HAP-1 (cell line): ENCODE measurements at regions not wholly inside any gene's neighbourhood (a gene's known extent, or its start where the extent isn't known, plus 50 kb on each side); places are given as distances from the start of the nearest gene placed in this dataset.

Experiments used
- DNase-seq, 2 experiments: peaks; one replicate each; pipeline ENCODE4 v3.0.0-alpha.2; 2016 to 2020; ENCODE audit warnings: low spot score in 2 of 2
- H3K27me3 ChIP-seq: fragments of 250-450 bp; sonication (Bioruptor Pico); 2 replicates; pipeline ENCODE4 v1.5.1; 2020; ENCODE audit warnings: low read depth, mild to moderate bottlenecking, moderate library complexity
- H3K36me3 ChIP-seq: fragments of 250-450 bp; sonication (Bioruptor Pico); replicated peaks from 2 replicates; pipeline ENCODE4 v1.5.1; 2020; ENCODE audit warnings: mild to moderate bottlenecking
- H3K4me1 ChIP-seq: fragments of 250-450 bp; sonication (Bioruptor Pico); 2 replicates; pipeline ENCODE4 v1.5.1; 2020; ENCODE audit warnings: mild to moderate bottlenecking
- H3K4me3 ChIP-seq: fragments of 250-450 bp; sonication (Bioruptor Pico); 2 replicates; pipeline ENCODE4 v1.5.1; 2020; ENCODE audit warnings: mild to moderate bottlenecking, moderate library complexity
- H3K9me3 ChIP-seq: fragments of 250-450 bp; sonication (Bioruptor Pico); 2 replicates; pipeline ENCODE4 v1.5.1; 2020; ENCODE audit warnings: mild to moderate bottlenecking, moderate library complexity
- in situ Hi-C: fragments of 300-500 bp; cut with MboI; formaldehyde crosslinking; loops from 3 replicates; pipeline ENCODE4 v1.14.3; 2020; ENCODE audit warnings: low sequenced_read_pairs, inconsistent platforms, mixed read lengths

DNA sequence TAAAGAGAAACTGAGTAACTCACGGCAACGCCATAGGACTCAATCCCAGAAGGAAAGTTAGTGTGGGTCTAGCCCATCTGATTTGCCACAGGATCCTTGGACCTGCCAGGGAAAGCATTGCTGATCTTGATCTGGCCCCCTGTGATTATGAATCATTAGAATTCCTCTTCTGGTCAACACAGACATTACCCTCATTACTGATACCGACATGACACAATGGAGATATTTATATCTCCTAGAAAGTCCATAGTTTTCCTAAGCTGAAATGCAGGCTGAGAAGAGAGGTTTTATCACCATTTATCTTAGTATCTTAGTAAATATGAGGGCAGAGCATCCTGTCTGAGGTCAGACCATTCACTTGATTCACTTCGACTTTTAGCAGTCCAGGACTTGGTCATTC is 75.5 kb upstream of the CCDC68 start:
- no peaks in the 10 kb centered on the region for H3K27me3 ChIP-seq
- no peaks in the 10 kb centered on the region for H3K36me3 ChIP-seq
- H3K4me3 ChIP-seq, result no peak overlapping the region
- H3K4me1 ChIP-seq, result peaks cover 9% of the 10 kb centered on the region
- H3K9me3 ChIP-seq, result no peaks in the 10 kb centered on the region
- DNase-seq, result no peak
- in situ Hi-C loops, result no loop called here

DNA sequence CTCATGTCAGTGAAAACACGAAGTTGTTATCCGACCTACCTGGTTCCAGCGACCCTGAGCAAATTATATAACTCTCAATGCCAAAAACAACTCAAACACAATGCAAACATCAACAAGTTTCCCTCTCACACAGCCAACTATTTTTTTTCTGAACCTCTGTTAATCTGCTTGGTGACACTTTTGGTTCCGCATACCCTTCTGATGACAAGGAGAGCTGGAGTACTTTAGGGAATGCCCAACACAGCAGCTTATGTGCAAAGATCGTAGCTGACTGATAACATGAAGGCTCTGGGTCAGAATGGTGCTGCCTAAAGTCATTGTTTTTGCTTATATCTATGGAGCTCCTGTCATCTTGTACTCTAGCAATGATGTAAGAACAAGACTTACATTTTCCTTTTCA is 72.7 kb upstream of the CCDC68 start:
- H3K4me3 ChIP-seq, result no peak overlapping the region
- no peaks in the 10 kb centered on the region for H3K36me3 ChIP-seq
- H3K9me3 ChIP-seq, result no peaks in the 10 kb centered on the region
- no peak for DNase-seq
- H3K4me1 ChIP-seq, result peaks cover 9% of the 10 kb centered on the region
- H3K27me3 ChIP-seq, result no peaks in the 10 kb centered on the region
- in situ Hi-C loops, result no loop called here

- no peaks in the 10 kb centered on the region for H3K36me3 ChIP-seq
- H3K4me1 ChIP-seq, result peaks cover 11% of the 10 kb centered on the region
- in situ Hi-C loops, result no loop called here
- no peak overlapping the region for H3K4me3 ChIP-seq
- no peaks in the 10 kb centered on the region for H3K9me3 ChIP-seq
- H3K27me3 ChIP-seq, result no peaks in the 10 kb centered on the region
- DNase-seq, result no peak
Observed at GRCh38 chr18:55031576-55031975, 72.3 kb upstream of the CCDC68 start.

GRCh38 chr18:55031164-55031563 is 71.9 kb upstream of the CCDC68 start:
- no peak for DNase-seq
- Histone ChIP-seq H3K4me1 (peaks cover 11% of the 10 kb centered on the region), H3K27me3 (no peaks in the 10 kb centered on the region), H3K4me3 (no peak overlapping the region), H3K36me3 (no peaks in the 10 kb centered on the region), H3K9me3 (no peaks in the 10 kb centered on the region)
- in situ Hi-C loops, result no loop called here

DNA sequence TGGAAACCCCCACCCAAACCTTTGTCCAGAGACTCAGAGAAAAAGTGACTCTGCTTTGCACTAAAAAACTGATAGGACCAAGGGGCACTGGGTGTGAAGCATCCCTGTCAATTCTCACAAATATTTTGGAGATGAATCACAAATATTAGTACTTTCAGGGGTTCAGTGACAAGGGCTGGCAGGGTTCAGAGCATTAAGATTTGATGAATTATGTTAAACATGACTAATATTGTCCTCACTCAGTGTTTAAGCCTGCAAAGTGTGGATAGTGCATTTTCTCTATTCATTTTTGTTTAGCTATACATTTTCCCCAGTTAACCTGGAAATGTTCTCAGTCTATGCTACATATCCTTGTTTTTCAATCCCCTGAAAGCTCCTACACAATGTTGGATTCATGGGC is 65.3 kb upstream of the CCDC68 start:
- no peaks in the 10 kb centered on the region for H3K36me3 ChIP-seq
- H3K9me3 ChIP-seq, result no peaks in the 10 kb centered on the region
- in situ Hi-C loops, result no loop called here
- 0 out of 2 replicates have a peak, but pooled peaks cover 2% of the 10 kb centered on the region for H3K4me1 ChIP-seq
- DNase-seq, result no peak
- no peaks in the 10 kb centered on the region for H3K27me3 ChIP-seq
- no peak overlapping the region for H3K4me3 ChIP-seq

DNA sequence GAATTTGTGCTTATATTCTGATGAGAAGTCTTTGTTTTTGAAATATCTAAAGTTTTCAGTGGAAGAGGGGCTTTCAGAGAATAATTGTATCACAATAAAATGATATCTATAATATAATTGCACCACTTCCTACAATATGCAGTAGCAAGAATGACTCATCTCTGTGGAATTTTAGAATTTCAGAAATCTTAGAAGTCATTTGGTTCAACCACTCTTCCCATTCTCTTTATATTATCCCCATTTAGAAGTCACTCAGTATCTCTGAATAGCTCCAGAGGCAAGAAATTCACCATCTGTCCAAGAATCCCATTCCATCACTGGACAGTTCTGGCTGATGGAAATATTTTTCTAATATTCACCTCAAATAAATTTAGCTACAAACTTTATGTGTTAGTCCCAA is 59.3 kb upstream of the CCDC68 start:
- DNase-seq, result no peak
- no peaks in the 10 kb centered on the region for H3K27me3 ChIP-seq

GRCh38 chr18:55014095-55014494 is 54.8 kb upstream of the CCDC68 start:
- Histone ChIP-seq H3K9me3 (no peaks in the 10 kb centered on the region), H3K36me3 (no peaks in the 10 kb centered on the region), H3K4me1 (no peaks in the 10 kb centered on the region), H3K27me3 (no peaks in the 10 kb centered on the region), H3K4me3 (no peak overlapping the region)
- no peak for DNase-seq
- in situ Hi-C loops, result no loop called here

More for the DNA sequence above, 59.3 kb upstream of the CCDC68 start:
- no peaks in the 10 kb centered on the region for H3K4me1 ChIP-seq
- no peaks in the 10 kb centered on the region for H3K9me3 ChIP-seq
- no peak overlapping the region for H3K4me3 ChIP-seq
- H3K36me3 ChIP-seq, result no peaks in the 10 kb centered on the region
- in situ Hi-C loops, result no loop called here

- in situ Hi-C loops, result no loop called here
- Histone ChIP-seq H3K4me1 (no peaks in the 10 kb centered on the region), H3K4me3 (no peak overlapping the region)
Observed at GRCh38 chr18:55013685-55014084, 54.4 kb upstream of the CCDC68 start.

GRCh38 chr18:55013086-55013485 is 53.8 kb upstream of the CCDC68 start:
- no peak for DNase-seq
- Histone ChIP-seq H3K4me1 (no peaks in the 10 kb centered on the region), H3K4me3 (no peak overlapping the region), H3K9me3 (no peaks in the 10 kb centered on the region), H3K27me3 (no peaks in the 10 kb centered on the region), H3K36me3 (no peaks in the 10 kb centered on the region)
- in situ Hi-C loops, result no loop called here

More at GRCh38 chr18:55013685-55014084, 54.4 kb upstream of the CCDC68 start:
- Histone ChIP-seq H3K9me3 (no peaks in the 10 kb centered on the region), H3K36me3 (no peaks in the 10 kb centered on the region), H3K27me3 (no peaks in the 10 kb centered on the region)
- DNase-seq, result peak in 1 of 2 experiments; percentile 45

DNA sequence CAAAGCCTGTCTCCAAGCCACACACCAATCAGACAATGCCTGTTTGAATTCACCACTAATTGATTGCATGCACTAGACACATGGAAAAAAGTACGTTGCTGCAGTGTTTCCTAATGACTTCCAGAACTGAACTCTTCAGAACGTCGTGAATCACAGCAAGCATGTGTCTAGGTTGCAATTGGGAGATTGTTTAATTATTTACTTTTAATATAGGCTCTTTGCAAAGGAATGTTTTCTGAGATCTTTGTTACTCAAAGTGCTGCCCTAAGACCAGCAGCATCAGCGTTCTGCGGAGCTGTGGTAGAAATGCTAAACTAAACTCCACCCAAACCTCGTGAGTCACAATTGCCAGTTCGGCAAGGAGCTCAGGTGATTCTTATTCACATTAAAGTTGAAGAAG is 52.7 kb upstream of the CCDC68 start:
- in situ Hi-C loops, result no loop called here
- no peaks in the 10 kb centered on the region for H3K4me1 ChIP-seq
- no peaks in the 10 kb centered on the region for H3K9me3 ChIP-seq
- no peaks in the 10 kb centered on the region for H3K27me3 ChIP-seq
- no peak overlapping the region for H3K4me3 ChIP-seq
- DNase-seq, result no peak
- no peaks in the 10 kb centered on the region for H3K36me3 ChIP-seq
